RWPE2 (cell line): ENCODE measurements at regions not wholly inside any gene's neighbourhood (a gene's known extent, or its start where the extent isn't known, plus 50 kb on each side); places are given as distances from the start of the nearest gene placed in this dataset.

Experiments used
- ATAC-seq: fragments of 200-7000 bp; cut with Tn5 transposase; 3 replicates; pipeline ENCODE4 v1.9.1; 2021; ENCODE audit warnings: low read depth
- DNase-seq: peaks from one replicate; pipeline ENCODE4 v3.0.0-alpha.2; 2020; ENCODE audit warnings: low spot score
- H3K27ac ChIP-seq: fragments of 450-650 bp; 2 replicates; pipeline ENCODE4 v1.5.1; 2017; ENCODE audit warnings: mild to moderate bottlenecking; ENCODE audit not compliant: poor library complexity, severe bottlenecking
- H3K27me3 ChIP-seq: fragments of 250-450 bp; sonication (Bioruptor Pico); 2 replicates; pipeline ENCODE4 v1.5.1; 2021; ENCODE audit warnings: mild to moderate bottlenecking, moderate library complexity; ENCODE audit not compliant: insufficient read depth, poor library complexity, severe bottlenecking
- H3K36me3 ChIP-seq: fragments of 250-450 bp; sonication (Bioruptor Pico); 2 replicates; pipeline ENCODE4 v1.5.1; 2020; ENCODE audit warnings: low read depth, mild to moderate bottlenecking, moderate library complexity
- H3K4me1 ChIP-seq: fragments of 250-450 bp; sonication (Bioruptor Pico); 2 replicates; pipeline ENCODE4 v1.5.1; 2021; ENCODE audit warnings: mild to moderate bottlenecking, moderate library complexity; ENCODE audit not compliant: insufficient read depth, poor library complexity, severe bottlenecking
- H3K4me3 ChIP-seq: fragments of 250-450 bp; sonication (Bioruptor Pico); 2 replicates; pipeline ENCODE4 v1.5.1; 2021; ENCODE audit warnings: mild to moderate bottlenecking, moderate library complexity; ENCODE audit not compliant: severe bottlenecking
- H3K9me3 ChIP-seq: fragments of 250-450 bp; sonication (Bioruptor Pico); 2 replicates; pipeline ENCODE4 v1.5.1; 2021; ENCODE audit warnings: mild to moderate bottlenecking, moderate library complexity; ENCODE audit not compliant: severe bottlenecking
- TF ChIP-seq, protein P1 (sequence below): fragments of 450-650 bp; IDR thresholded peaks from one replicate; pipeline ENCODE4 v1.5.1; 2017; ENCODE audit warnings: mild to moderate bottlenecking, moderate library complexity; ENCODE audit not compliant: poor library complexity, severe bottlenecking

DNA sequence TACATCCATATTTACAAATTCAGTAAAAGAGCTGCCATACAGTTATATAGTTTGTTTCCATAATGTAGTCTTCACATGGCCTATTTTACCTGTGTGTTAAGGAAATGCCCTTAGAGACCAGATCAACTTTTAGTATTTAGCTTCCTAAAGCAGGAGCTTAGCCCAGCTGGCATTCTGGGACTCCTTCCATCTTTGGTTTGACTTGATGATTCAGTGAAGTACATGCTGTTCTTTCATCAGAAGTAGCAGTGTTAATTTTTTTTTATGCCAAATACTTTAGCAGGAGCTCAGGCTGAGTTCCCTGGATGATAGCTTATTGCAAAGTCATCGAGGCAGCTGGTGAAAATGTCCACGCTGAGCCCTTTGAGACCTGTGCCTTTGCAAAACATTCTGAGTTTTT is 101.0 kb downstream of the FOXG1 start:
- peaks cover 19% of the 10 kb centered on the region for H3K27me3 ChIP-seq
- DNase-seq: no peak
- no peak overlapping the region for H3K27ac ChIP-seq
- peaks cover 2% of the 10 kb centered on the region for H3K9me3 ChIP-seq
- no peaks in the 10 kb centered on the region for H3K36me3 ChIP-seq
- TF ChIP-seq, protein P1, sequence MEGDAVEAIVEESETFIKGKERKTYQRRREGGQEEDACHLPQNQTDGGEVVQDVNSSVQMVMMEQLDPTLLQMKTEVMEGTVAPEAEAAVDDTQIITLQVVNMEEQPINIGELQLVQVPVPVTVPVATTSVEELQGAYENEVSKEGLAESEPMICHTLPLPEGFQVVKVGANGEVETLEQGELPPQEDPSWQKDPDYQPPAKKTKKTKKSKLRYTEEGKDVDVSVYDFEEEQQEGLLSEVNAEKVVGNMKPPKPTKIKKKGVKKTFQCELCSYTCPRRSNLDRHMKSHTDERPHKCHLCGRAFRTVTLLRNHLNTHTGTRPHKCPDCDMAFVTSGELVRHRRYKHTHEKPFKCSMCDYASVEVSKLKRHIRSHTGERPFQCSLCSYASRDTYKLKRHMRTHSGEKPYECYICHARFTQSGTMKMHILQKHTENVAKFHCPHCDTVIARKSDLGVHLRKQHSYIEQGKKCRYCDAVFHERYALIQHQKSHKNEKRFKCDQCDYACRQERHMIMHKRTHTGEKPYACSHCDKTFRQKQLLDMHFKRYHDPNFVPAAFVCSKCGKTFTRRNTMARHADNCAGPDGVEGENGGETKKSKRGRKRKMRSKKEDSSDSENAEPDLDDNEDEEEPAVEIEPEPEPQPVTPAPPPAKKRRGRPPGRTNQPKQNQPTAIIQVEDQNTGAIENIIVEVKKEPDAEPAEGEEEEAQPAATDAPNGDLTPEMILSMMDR: no peak
- H3K4me3 ChIP-seq: no peak overlapping the region
- H3K4me1 ChIP-seq: no peaks in the 10 kb centered on the region
- ATAC-seq: no peak

DNA sequence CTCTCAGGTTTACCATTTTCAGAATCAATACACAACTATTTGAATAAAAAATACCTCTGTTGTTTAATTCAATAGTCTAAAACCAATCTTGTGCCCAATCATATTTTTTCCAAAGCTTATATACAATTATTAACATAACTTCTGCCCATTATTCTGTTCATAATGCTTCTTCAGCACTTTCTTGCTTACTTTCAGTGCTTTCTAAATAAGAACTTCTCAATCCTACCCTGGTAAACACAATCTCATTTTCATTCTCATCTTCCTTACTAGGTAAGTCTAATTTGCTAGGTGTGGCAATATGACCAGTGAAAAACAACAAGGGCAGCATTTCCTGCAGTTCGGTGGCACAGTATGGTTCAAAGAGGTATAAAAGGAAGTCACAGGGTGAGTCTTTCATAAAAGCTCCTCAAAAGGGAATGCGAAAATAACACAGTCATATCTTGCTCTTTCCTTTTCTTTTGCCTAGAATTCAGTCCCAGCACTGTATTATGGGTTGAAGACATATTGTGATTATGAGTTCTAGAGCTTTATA is 103.5 kb downstream of the FOXG1 start:
- no peaks in the 10 kb centered on the region for H3K36me3 ChIP-seq
- TF ChIP-seq, protein P1: no peak
- ATAC-seq: no peak
- H3K9me3 ChIP-seq: no peaks in the 10 kb centered on the region
- H3K27me3 ChIP-seq: peaks cover 28% of the 10 kb centered on the region
- no peak overlapping the region for H3K4me3 ChIP-seq
- DNase-seq: no peak
- no peak overlapping the region for H3K27ac ChIP-seq
- H3K4me1 ChIP-seq: no peaks in the 10 kb centered on the region

DNA sequence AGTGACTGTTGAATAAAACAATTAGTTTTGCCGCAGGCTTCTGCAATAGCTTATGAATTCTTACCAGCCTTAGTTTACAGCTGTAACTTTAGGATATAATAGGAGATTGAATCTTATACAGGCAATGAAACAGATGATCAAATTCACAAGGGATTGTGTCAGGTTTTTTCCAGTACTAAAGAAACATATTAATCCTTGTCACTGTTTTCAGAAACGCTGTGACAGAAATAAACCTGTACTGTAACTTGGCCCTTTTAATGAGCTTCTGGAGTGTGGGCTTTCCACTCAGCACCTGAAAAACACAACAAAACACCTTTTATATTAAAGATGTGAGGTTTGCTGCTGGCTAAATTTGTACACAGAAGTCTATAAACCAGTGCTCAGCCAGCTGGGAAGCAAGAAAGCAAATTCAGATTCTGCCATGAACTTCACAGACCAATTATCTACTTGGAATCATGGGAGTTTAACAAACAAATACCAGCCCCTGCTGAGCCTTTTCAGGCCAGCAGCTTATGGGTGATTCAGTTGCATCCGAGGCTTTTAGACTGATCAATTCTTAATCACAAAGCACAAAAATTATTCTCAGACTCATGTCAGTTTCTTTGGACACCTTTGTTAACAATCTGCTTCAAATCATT is 109.5 kb downstream of the FOXG1 start:
- no peak for DNase-seq
- no peak for ATAC-seq
- H3K4me1 ChIP-seq: no peaks in the 10 kb centered on the region
- TF ChIP-seq, protein P1: no peak
- no peaks in the 10 kb centered on the region for H3K9me3 ChIP-seq
- H3K36me3 ChIP-seq: no peaks in the 10 kb centered on the region
- no peak overlapping the region for H3K4me3 ChIP-seq
- peaks cover 83% of the 10 kb centered on the region for H3K27me3 ChIP-seq
- no peak overlapping the region for H3K27ac ChIP-seq

DNA sequence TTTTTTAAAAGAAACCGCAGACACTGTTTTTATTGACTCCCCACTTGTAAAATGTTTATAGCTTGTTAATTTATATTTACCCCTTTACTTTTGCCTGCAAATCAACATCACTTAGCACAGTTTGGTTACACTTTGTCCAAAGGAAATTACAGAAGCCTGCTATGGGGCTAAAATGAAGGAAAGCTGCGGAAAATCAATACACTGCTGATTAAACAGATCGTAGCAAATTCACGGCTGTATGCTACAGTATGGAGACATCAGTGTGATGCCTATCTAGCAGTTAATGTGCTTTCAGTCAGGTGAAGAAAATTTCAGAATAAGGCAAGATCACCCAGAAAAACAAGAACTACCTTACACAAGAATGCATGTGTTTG is 110.0 kb downstream of the FOXG1 start:
- Histone ChIP-seq H3K4me3 (no peak overlapping the region), H3K9me3 (no peaks in the 10 kb centered on the region), H3K36me3 (no peaks in the 10 kb centered on the region), H3K27me3 (peaks cover 88% of the 10 kb centered on the region), H3K27ac (no peak overlapping the region), H3K4me1 (no peaks in the 10 kb centered on the region)
- no peak for DNase-seq
- ATAC-seq: no peak; the same call in 2 of the 3 replicates
- TF ChIP-seq, protein P1: no peak

DNA sequence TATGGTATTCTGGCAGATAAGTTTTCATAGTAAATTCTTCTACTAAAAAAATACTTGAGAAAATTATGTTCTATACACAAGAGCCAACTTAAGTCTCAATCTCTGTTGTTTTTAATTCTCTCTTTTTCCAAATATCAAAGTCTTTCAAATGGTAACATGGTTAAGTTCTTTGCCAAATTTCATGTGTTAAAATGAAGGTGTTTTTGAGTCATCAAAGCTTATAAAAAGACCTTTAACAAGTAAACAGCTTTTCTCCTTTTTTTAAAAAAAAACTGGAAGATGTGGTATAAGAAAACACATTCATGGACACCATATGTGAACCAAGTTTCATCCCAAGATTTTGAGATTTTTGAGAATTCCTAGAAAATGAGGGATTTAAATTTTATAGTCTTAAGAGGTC is 111.3 kb downstream of the FOXG1 start:
- TF ChIP-seq, protein P1: no peak

More for the DNA sequence above, 111.3 kb downstream of the FOXG1 start:
- no peak for ATAC-seq
- Histone ChIP-seq H3K9me3 (no peaks in the 10 kb centered on the region), H3K4me3 (no peak overlapping the region), H3K4me1 (no peaks in the 10 kb centered on the region), H3K27me3 (peaks cover 88% of the 10 kb centered on the region), H3K36me3 (no peaks in the 10 kb centered on the region), H3K27ac (no peak overlapping the region)
- no peak for DNase-seq
